GM12891 (cell line): ENCODE measurements at regions not wholly inside any gene's neighbourhood (a gene's known extent, or its start where the extent isn't known, plus 50 kb on each side); places are given as distances from the start of the nearest gene placed in this dataset.

Source experiments
- DNase-seq: peaks from one replicate; pipeline ENCODE4 v3.0.0; 2011; ENCODE audit warnings: low spot score; ENCODE audit not compliant: insufficient read length
- FAIRE-seq: peaks from 2 replicates; lab custom pipeline; 2011; peaks lifted over from hg19 to GRCh38; lab: Jason Lieb, UNC
- PAX5 ChIP-seq: IDR thresholded peaks from 2 replicates; pipeline ENCODE4 v1.6.1; 2011; ENCODE audit warnings: low read length, moderate library complexity, mild to moderate bottlenecking; ENCODE audit not compliant: insufficient read depth, severe bottlenecking
- POLR2A ChIP-seq: IDR thresholded peaks from 2 replicates; pipeline ENCODE4 v1.6.1; 2011; ENCODE audit warnings: low read depth, low read length, control low read depth
- POLR2AphosphoS5 ChIP-seq: IDR thresholded peaks from 2 replicates; pipeline ENCODE4 v1.6.1; 2011; ENCODE audit warnings: low read depth, low read length, control low read depth
- POU2F2 ChIP-seq: IDR thresholded peaks from 2 replicates; pipeline ENCODE4 v1.6.1; 2011; ENCODE audit warnings: low read depth, mild to moderate bottlenecking, control low read depth, low read length, moderate library complexity
- SPI1 ChIP-seq: IDR thresholded peaks from 2 replicates; pipeline ENCODE4 v1.6.1; 2011; ENCODE audit warnings: low read depth, low read length, control low read depth
- TAF1 ChIP-seq: IDR thresholded peaks from 2 replicates; pipeline ENCODE4 v1.6.1; 2011; ENCODE audit warnings: low read depth, low read length, control low read depth

GRCh38 chrX:139091066-139091465, 379.5 kb upstream of the FGF13 start:
- TF ChIP-seq TAF1: no peak
- TF ChIP-seq PAX5: no peak
- no peak for TF ChIP-seq POU2F2
- no peak for TF ChIP-seq POLR2A
- TF ChIP-seq POLR2AphosphoS5: no peak
- no peak for DNase-seq
- no peak for FAIRE-seq

DNA sequence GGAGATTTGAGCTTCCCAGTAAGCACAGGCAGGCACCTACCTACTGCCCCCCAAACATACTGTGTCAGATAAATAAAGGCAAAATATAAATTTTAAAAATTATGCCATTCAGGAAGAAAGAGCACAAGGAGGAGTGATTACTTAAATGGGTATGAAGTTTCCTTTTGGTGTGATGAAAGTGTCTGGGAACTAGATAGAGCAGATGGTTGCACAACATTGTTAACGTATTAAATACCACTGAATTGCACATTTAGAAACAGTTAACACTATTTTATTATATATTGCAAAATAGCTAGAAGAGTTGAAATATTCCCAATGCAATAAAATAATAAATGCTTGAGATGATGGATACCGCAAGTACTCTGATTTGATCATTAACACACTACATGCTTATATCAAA, 374.7 kb upstream of the FGF13 start:
- DNase-seq (no peak), FAIRE-seq (no peak)
- no peak for TF ChIP-seq SPI1
- TF ChIP-seq POU2F2: no peak
- TF ChIP-seq TAF1: no peak
- TF ChIP-seq POLR2AphosphoS5: no peak
- no peak for TF ChIP-seq POLR2A
- TF ChIP-seq PAX5: no peak

DNA sequence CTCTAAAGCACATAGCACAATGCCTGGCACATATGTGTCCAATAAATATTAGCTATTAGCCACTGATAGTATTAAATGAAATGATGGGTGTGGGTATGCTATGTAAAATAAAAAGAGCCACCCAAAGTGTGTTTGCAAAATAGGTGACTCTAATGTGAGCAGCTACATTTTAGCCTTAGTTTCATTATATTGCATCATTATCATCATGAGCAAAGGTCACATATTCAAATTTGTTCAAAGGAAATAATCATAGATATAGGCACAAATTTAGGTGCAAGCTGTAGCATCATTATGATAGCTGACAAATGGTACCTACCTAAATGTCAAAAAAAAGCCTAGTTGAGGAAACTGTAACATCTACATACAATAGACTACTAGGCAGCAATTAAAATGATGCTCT, 373.9 kb upstream of the FGF13 start:
- DNase-seq: no peak
- no peak for FAIRE-seq
- TF ChIP-seq TAF1: no peak
- no peak for TF ChIP-seq POU2F2
- no peak for TF ChIP-seq POLR2A
- TF ChIP-seq SPI1: no peak
- no peak for TF ChIP-seq PAX5
- TF ChIP-seq POLR2AphosphoS5: no peak

GRCh38 chrX:139083191-139083590, 371.7 kb upstream of the FGF13 start:
- no peak for DNase-seq
- TF ChIP-seq SPI1 (no peak), POLR2AphosphoS5 (no peak), POU2F2 (no peak)
- FAIRE-seq: no peak

DNA sequence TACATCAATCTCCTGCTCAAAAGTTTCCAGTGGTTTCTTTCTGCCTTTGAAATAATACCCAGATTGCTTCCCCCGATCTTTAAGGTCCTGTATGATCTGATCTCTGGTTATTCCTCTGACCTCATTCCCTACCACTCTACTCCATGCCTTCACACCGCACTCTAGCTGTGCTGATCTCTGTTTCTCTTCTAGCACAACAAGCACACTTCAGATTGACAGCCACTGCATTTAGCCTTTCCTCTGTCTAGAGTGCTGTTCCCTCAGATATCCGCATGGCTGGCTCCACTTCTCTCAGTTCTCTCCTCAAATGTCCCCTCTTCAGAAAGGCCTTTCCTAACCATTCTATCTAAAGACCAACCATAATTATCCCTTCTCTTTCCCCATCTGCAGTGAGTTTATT, 370.4 kb upstream of the FGF13 start:
- DNase-seq: no peak
- TF ChIP-seq PAX5: no peak
- TF ChIP-seq POLR2A: no peak
- no peak for TF ChIP-seq SPI1
- no peak for TF ChIP-seq TAF1
- TF ChIP-seq POU2F2: no peak
- TF ChIP-seq POLR2AphosphoS5: no peak
- FAIRE-seq: no peak

- TF ChIP-seq POU2F2 (no peak), SPI1 (no peak), POLR2A (no peak), POLR2AphosphoS5 (no peak), PAX5 (no peak), TAF1 (no peak)
- FAIRE-seq (peak; percentile 38), DNase-seq (no peak)
These were observed 368.3 kb upstream of the FGF13 start for GRCh38 chrX:139079789-139080188.

DNA sequence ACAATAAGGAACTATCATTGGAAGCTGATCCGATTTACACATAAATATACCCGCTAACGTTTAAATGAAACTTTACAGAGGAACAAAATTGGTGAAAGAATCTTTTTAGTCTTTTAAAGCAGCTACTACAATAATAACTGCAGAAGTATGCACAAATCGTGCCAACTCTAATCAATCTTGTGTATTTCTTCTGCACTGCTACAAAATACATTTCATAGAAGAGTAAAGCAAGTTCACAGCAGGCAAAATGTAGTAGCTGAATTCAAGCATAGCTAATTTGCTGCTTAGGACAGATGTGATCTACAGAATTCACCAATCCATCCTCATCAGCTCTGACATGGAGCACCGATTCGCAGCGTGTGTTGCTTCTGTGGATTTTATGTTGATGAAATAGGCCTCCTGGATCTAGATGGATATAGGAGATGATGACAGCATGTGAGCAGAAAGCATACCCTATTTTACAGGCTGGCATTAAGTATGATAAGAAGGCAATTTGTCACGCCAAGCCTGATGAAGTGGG, 367.3 kb upstream of the FGF13 start:
- DNase-seq (no peak), FAIRE-seq (no peak)
- no peak for TF ChIP-seq POLR2AphosphoS5
- TF ChIP-seq PAX5: no peak
- TF ChIP-seq SPI1: no peak
- TF ChIP-seq TAF1: no peak
- no peak for TF ChIP-seq POLR2A
- TF ChIP-seq POU2F2: no peak

GRCh38 chrX:139078342-139078741, 366.8 kb upstream of the FGF13 start:
- TF ChIP-seq POU2F2 (no peak), TAF1 (no peak), POLR2AphosphoS5 (no peak), POLR2A (no peak), PAX5 (no peak), SPI1 (no peak)
- FAIRE-seq: no peak
- no peak for DNase-seq

- no peak for FAIRE-seq
- DNase-seq: no peak
- no peak for TF ChIP-seq PAX5
- TF ChIP-seq POLR2AphosphoS5: no peak
- TF ChIP-seq POU2F2: no peak
- TF ChIP-seq POLR2A: no peak
- TF ChIP-seq TAF1: no peak
- no peak for TF ChIP-seq SPI1
These were observed 366.0 kb upstream of the FGF13 start for GRCh38 chrX:139077281-139078250.

GRCh38 chrX:139063364-139063763, 351.8 kb upstream of the FGF13 start:
- no peak for FAIRE-seq
- no peak for TF ChIP-seq POLR2A
- no peak for TF ChIP-seq SPI1
- TF ChIP-seq PAX5: no peak
- no peak for TF ChIP-seq TAF1
- no peak for TF ChIP-seq POU2F2
- no peak for TF ChIP-seq POLR2AphosphoS5
- no peak for DNase-seq
